ENCODE measurements at regions not wholly inside any gene's neighbourhood (a gene's known extent, or its start where the extent isn't known, plus 50 kb on each side); places are given as distances from the start of the nearest gene placed in this dataset.

DNA sequence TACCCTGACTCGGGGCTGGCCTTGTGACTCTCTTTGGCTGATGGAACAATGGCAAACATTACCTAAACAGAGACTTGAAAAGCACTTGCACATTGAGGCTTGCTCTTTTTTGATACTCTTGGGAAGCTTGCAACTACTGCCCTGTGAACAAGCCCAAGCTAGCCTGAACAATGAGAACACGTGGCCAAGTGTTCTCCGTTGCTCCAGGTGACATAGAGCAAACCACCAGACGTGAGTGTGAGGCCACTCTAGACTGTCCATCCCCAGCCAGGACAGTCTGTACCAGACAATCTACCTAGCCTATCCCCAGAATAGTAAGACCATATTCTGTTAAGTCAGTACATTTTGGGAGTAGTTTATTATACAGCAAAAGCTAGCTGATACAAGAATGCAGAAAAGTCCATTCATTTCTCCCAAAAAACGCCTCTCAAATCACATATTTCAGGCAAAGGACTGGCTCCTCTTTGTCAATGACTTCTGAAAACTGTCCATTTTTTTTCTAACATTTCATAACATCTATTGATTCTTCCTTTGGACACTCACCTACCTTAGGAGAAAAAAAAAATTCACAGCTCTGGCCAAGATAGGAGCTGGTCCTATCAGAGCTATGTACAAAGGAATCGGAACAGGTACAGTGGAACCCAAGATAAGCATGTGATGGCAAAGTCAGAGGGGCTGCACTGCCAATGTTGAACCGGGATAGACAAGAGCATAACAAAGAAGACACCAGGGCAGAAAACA is 142.1 kb upstream of the PKDCC start:
- no peak overlapping the region for H3K4me3 ChIP-seq (ENCODE audit: low read length)
- peak; percentile 62 for DNase-seq (ENCODE audit: low read depth)
- TF ChIP-seq, protein P1, sequence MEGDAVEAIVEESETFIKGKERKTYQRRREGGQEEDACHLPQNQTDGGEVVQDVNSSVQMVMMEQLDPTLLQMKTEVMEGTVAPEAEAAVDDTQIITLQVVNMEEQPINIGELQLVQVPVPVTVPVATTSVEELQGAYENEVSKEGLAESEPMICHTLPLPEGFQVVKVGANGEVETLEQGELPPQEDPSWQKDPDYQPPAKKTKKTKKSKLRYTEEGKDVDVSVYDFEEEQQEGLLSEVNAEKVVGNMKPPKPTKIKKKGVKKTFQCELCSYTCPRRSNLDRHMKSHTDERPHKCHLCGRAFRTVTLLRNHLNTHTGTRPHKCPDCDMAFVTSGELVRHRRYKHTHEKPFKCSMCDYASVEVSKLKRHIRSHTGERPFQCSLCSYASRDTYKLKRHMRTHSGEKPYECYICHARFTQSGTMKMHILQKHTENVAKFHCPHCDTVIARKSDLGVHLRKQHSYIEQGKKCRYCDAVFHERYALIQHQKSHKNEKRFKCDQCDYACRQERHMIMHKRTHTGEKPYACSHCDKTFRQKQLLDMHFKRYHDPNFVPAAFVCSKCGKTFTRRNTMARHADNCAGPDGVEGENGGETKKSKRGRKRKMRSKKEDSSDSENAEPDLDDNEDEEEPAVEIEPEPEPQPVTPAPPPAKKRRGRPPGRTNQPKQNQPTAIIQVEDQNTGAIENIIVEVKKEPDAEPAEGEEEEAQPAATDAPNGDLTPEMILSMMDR (IDR thresholded peaks at IDR 0.05; ENCODE audit: insufficient read depth, low read depth, low read length, missing control alignments) = no peak

DNA sequence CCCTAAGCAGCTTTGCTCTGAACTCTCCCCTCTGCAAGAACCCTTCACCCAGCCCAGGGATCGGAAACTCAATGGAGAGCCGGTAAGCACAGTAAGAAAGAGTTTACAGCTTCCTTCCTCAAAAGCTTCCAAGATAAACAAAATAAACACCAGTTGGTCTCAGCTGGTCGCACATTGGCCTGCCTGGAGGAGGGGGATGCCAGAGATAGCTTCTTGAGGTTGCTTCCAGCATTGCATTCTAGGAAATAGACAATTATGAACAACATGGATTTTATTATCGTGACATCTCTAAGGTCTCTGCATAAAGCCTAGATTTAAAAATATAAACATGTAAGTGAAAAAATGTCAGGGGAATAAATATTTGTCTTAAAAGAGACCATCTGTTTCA is 141.5 kb upstream of the PKDCC start:
- no peak overlapping the region for H3K4me3 ChIP-seq (ENCODE audit: low read length)
- TF ChIP-seq, protein P1 (IDR thresholded peaks at IDR 0.05; ENCODE audit: insufficient read depth, low read depth, low read length, missing control alignments) = no peak
- no peak for DNase-seq (ENCODE audit: low read depth)

DNA sequence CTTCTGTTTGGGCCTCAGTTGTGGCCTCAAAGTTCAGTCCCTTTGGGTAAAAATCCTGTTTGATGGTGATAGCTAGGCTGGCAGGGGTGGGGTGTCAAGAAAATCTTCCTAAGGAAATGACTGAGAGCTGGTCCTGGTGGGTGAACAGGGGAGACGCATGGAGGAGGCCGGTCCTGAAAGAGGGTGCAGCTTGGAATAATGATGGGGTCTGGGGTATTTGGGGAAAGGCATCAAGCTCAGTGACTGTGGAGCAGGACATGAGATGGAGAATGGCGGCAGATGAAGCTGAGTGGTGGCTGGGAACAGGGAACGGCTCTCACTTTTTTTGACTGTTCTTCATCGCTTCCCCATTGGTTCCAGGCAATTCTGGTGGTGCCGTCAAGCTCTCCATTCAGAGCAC is 140.7 kb upstream of the PKDCC start:
- TF ChIP-seq, protein P1 (IDR thresholded peaks at IDR 0.05; ENCODE audit: insufficient read depth, low read depth, low read length, missing control alignments) = no peak
- no peak overlapping the region for H3K4me3 ChIP-seq (ENCODE audit: low read length)
- DNase-seq (ENCODE audit: low read depth) = no peak

DNA sequence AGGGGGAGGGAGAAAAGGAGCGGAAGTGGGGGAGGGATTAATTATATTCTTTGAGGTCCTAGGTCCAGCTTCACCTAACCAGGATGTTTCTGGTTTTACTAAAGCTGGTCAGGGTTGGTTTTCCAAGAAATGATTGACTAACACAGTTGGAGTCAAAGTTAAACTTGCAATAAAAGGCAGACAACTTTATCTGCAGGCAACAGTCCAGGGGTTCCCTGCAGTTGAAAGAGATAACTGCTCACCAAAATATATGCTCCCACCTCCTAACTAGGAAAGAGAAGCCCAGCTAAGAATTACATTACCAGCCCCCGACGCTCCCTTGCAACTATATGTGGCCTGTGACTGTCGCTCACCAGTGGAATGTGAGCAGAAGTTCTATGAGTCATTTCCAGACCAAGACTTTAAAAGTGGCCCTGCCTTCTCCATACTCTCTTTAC is 140.0 kb upstream of the PKDCC start:
- DNase-seq (ENCODE audit: low read depth) = peak; percentile 15
- TF ChIP-seq, protein P1 (IDR thresholded peaks at IDR 0.05; ENCODE audit: insufficient read depth, low read depth, low read length, missing control alignments) = no peak
- no peak overlapping the region for H3K4me3 ChIP-seq (ENCODE audit: low read length)

GRCh38 chr2:41908349-41908748 is 139.5 kb upstream of the PKDCC start:
- no peak for DNase-seq (ENCODE audit: low read depth)
- no peak overlapping the region for H3K4me3 ChIP-seq (ENCODE audit: low read length)
- TF ChIP-seq, protein P1 (IDR thresholded peaks at IDR 0.05; ENCODE audit: insufficient read depth, low read depth, low read length, missing control alignments) = no peak

DNA sequence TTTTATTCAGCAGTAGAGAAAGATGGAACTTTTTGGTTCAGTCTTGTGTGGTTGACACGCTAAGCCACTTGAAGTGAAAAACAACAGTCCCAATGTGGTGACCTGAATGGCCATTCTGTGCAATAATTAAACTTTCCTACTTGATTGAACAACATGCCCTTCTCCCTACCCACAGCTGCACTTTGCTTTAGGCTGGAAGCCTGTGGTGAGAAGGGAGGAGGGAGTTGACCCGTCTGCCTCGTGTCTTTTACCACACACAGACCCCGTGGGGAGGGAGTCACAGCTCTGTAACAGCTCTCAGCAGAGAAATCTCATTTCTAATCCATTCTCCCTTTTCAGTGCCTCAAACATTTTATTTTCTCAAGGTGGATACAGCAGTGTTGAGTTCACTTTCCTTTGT is 138.2 kb upstream of the PKDCC start:
- no peak overlapping the region for H3K4me3 ChIP-seq (ENCODE audit: low read length)
- TF ChIP-seq, protein P1 (IDR thresholded peaks at IDR 0.05; ENCODE audit: insufficient read depth, low read depth, low read length, missing control alignments) = no peak
- no peak for DNase-seq (ENCODE audit: low read depth)

GRCh38 chr2:41910126-41910525 is 137.7 kb upstream of the PKDCC start:
- no peak overlapping the region for H3K4me3 ChIP-seq (ENCODE audit: low read length)
- TF ChIP-seq, protein P1 (IDR thresholded peaks at IDR 0.05; ENCODE audit: insufficient read depth, low read depth, low read length, missing control alignments) = no peak
- DNase-seq (ENCODE audit: low read depth) = peak; percentile 41
